Coronary artery (tissue), 2 donors: ENCODE measurements at regions not wholly inside any gene's neighbourhood (a gene's known extent, or its start where the extent isn't known, plus 50 kb on each side); places are given as distances from the start of the nearest gene placed in this dataset.

Source experiments
- DNase-seq: peaks from one replicate; pipeline ENCODE4 v3.0.0-alpha.2; 2017; ENCODE audit warnings: low spot score
- H3K27ac ChIP-seq, 2 donors: fragments of 200-600 bp; sonication (generic); one replicate each; pipeline ENCODE4 v1.5.1; 2016 to 2019
- H3K4me3 ChIP-seq: fragments of 200-600 bp; sonication (generic); 2 replicates; pipeline ENCODE4 v1.5.1; 2016; ENCODE audit warnings: mild to moderate bottlenecking, moderate library complexity
- CTCF ChIP-seq: fragments of 200-600 bp; sonication (generic); IDR thresholded peaks from one replicate; pipeline ENCODE4 v1.5.1; 2019; ENCODE audit warnings: antibody characterized with exemption

GRCh38 chr2:18799397-18799796, 210.0 kb upstream of the NT5C1B start:
- DNase-seq: no peak
- no peak overlapping the region for H3K4me3 ChIP-seq
- H3K27ac ChIP-seq: no peak overlapping the region
- no peak for TF ChIP-seq CTCF

- TF ChIP-seq CTCF: no peak
- Histone ChIP-seq H3K27ac (no peak overlapping the region), H3K4me3 (no peak overlapping the region)
- no peak for DNase-seq
Measured at GRCh38 chr2:18797133-18797845, 207.9 kb upstream of the NT5C1B start.

- no peak for DNase-seq
- H3K4me3 ChIP-seq: no peak overlapping the region
- H3K27ac ChIP-seq: no peak overlapping the region
- no peak for TF ChIP-seq CTCF
Measured at GRCh38 chr2:18795906-18796305, 206.5 kb upstream of the NT5C1B start.

GRCh38 chr2:18792684-18793083, 203.3 kb upstream of the NT5C1B start:
- no peak overlapping the region for H3K27ac ChIP-seq
- no peak for DNase-seq

GRCh38 chr2:18792226-18792629, 202.9 kb upstream of the NT5C1B start:
- Histone ChIP-seq H3K4me3 (no peak overlapping the region), H3K27ac (no peak overlapping the region)
- no peak for DNase-seq
- no peak for TF ChIP-seq CTCF

More at GRCh38 chr2:18792684-18793083, 203.3 kb upstream of the NT5C1B start:
- H3K4me3 ChIP-seq: no peak overlapping the region
- no peak for TF ChIP-seq CTCF

GRCh38 chr2:18791172-18791797, 201.9 kb upstream of the NT5C1B start:
- DNase-seq: no peak
- Histone ChIP-seq H3K27ac (no peak overlapping the region), H3K4me3 (no peak overlapping the region)
- no peak for TF ChIP-seq CTCF
